GM23338 (cell line): ENCODE measurements at regions not wholly inside any gene's neighbourhood (a gene's known extent, or its start where the extent isn't known, plus 50 kb on each side); places are given as distances from the start of the nearest gene placed in this dataset.

Experiments
- ATAC-seq: fragments of 200-7000 bp; cut with Tn5 transposase; 3 replicates; pipeline ENCODE4 v1.9.1; 2020
- DNase-seq: peaks from one replicate; pipeline ENCODE4 v3.0.0-alpha.2; 2015; ENCODE audit warnings: low spot score
- H2AFZ ChIP-seq: fragments of 200-600 bp; sonication (generic); 2 replicates; pipeline ENCODE4 v1.8.0; 2016; ENCODE audit warnings: antibody characterized with exemption, mild to moderate bottlenecking, moderate library complexity
- H3F3A ChIP-seq: fragments of 200-600 bp; sonication (generic); replicated peaks from 2 replicates; pipeline ENCODE4 v1.8.0; 2017; ENCODE audit warnings: antibody characterized with exemption, mixed run types, low read depth
- H3K27ac ChIP-seq: fragments of 200-600 bp; sonication (generic); 2 replicates; pipeline ENCODE4 v1.6.1; 2016; ENCODE audit warnings: low read depth
- H3K27me3 ChIP-seq: fragments of 200-600 bp; sonication (generic); 2 replicates; pipeline ENCODE4 v1.8.0; 2016; ENCODE audit warnings: mild to moderate bottlenecking, mixed run types, moderate library complexity; ENCODE audit not compliant: insufficient read depth
- H3K36me3 ChIP-seq: fragments of 200-600 bp; sonication (generic); 2 replicates; pipeline ENCODE4 v1.8.0; 2016; ENCODE audit warnings: mild to moderate bottlenecking; ENCODE audit not compliant: insufficient read depth
- H3K4me1 ChIP-seq: fragments of 200-600 bp; sonication (generic); 2 replicates; pipeline ENCODE4 v1.8.0; 2016; ENCODE audit warnings: mild to moderate bottlenecking, moderate library complexity; ENCODE audit not compliant: insufficient read depth
- H3K4me2 ChIP-seq: fragments of 200-600 bp; sonication (generic); 2 replicates; pipeline ENCODE4 v1.7.1; 2017; ENCODE audit warnings: mixed run types
- H3K4me3 ChIP-seq: fragments of 200-600 bp; sonication (generic); 2 replicates; pipeline ENCODE4 v1.6.1; 2016; ENCODE audit warnings: mixed run types
- H3K79me2 ChIP-seq: fragments of 200-600 bp; sonication (generic); replicated peaks from 2 replicates; pipeline ENCODE4 v1.8.0; 2017; ENCODE audit warnings: mild to moderate bottlenecking; ENCODE audit not compliant: insufficient read depth
- H3K9me2 ChIP-seq: fragments of 200-600 bp; sonication (generic); 2 replicates; pipeline ENCODE4 v1.8.0; 2017; ENCODE audit not compliant: insufficient read depth
- H4K20me1 ChIP-seq: fragments of 200-600 bp; sonication (generic); replicated peaks from 2 replicates; pipeline ENCODE4 v1.8.0; 2017; ENCODE audit warnings: mild to moderate bottlenecking; ENCODE audit not compliant: insufficient read depth
- H3K27ac Mint-ChIP-seq: 2 replicates; pipeline ENCODE4 v1.8.0; 2020; ENCODE audit warnings: inconsistent platforms, mild to moderate bottlenecking, moderate library complexity, mixed read lengths
- H3K27me3 Mint-ChIP-seq: 3 replicates; pipeline ENCODE4 v1.8.0; 2022; ENCODE audit warnings: low read depth, mild to moderate bottlenecking, moderate library complexity, mixed read lengths, inconsistent platforms; ENCODE audit not compliant: insufficient read depth, poor library complexity
- H3K36me3 Mint-ChIP-seq: 3 replicates; pipeline ENCODE4 v1.8.0; 2021; ENCODE audit warnings: low read depth, mild to moderate bottlenecking, inconsistent platforms, moderate library complexity, mixed read lengths
- H3K4me1 Mint-ChIP-seq: 3 replicates; pipeline ENCODE4 v1.8.0; 2020; ENCODE audit warnings: mild to moderate bottlenecking, inconsistent platforms, mixed read lengths
- H3K4me3 Mint-ChIP-seq: 3 replicates; pipeline ENCODE4 v1.8.0; 2021; ENCODE audit warnings: moderate library complexity, mild to moderate bottlenecking, inconsistent platforms, mixed read lengths
- H3K9me3 Mint-ChIP-seq: 3 replicates; pipeline ENCODE4 v1.8.0; 2020; ENCODE audit warnings: moderate library complexity, mild to moderate bottlenecking, inconsistent platforms, mixed read lengths
- CREB1 ChIP-seq: fragments of 250-450 bp; sonication (Bioruptor Pico); IDR thresholded peaks from 2 replicates; pipeline ENCODE4 v1.5.0; 2020; ENCODE audit warnings: low read depth, mild to moderate bottlenecking, moderate library complexity
- EZH2phosphoT487 ChIP-seq: fragments of 200-600 bp; sonication (generic); IDR thresholded peaks from one replicate; pipeline ENCODE4 v1.8.1; 2018; ENCODE audit warnings: antibody characterized with exemption; ENCODE audit not compliant: unreplicated experiment
- NANOG ChIP-seq: IDR thresholded peaks from 2 replicates; pipeline ENCODE4 v1.6.1; 2016; ENCODE audit warnings: antibody characterized with exemption, borderline replicate concordance
- POLR2AphosphoS5 ChIP-seq: IDR thresholded peaks from 2 replicates; pipeline ENCODE4 v1.6.1; 2016; ENCODE audit warnings: antibody characterized with exemption, low read depth
- ZNF114 ChIP-seq: fragments of 250-450 bp; sonication (Bioruptor Pico); IDR thresholded peaks from 2 replicates; pipeline ENCODE4 v1.5.0; 2020; ENCODE audit warnings: mild to moderate bottlenecking, moderate library complexity
- TF ChIP-seq, protein P1 (sequence below): fragments of 250-450 bp; sonication (Bioruptor Pico); IDR thresholded peaks from 2 replicates; pipeline ENCODE4 v1.5.0; 2020; ENCODE audit warnings: mild to moderate bottlenecking, moderate library complexity
- TF ChIP-seq, protein P2 (sequence below): IDR thresholded peaks from 2 replicates; pipeline ENCODE4 v1.6.1; 2016; ENCODE audit warnings: antibody characterized with exemption
- TF ChIP-seq, protein P3 (sequence below), 2 experiments: fragments of 200-600 bp in 1 of 2; sonication (generic) in 1 of 2; conservative IDR thresholded peaks; 2 replicates each; pipeline versions ENCODE4 v1.5.1 to v1.6.1; 2016 to 2017; ENCODE audit warnings: antibody characterized with exemption in 2 of 2, low read depth in 2 of 2, mild to moderate bottlenecking in 2 of 2, moderate library complexity in 1 of 2

DNA sequence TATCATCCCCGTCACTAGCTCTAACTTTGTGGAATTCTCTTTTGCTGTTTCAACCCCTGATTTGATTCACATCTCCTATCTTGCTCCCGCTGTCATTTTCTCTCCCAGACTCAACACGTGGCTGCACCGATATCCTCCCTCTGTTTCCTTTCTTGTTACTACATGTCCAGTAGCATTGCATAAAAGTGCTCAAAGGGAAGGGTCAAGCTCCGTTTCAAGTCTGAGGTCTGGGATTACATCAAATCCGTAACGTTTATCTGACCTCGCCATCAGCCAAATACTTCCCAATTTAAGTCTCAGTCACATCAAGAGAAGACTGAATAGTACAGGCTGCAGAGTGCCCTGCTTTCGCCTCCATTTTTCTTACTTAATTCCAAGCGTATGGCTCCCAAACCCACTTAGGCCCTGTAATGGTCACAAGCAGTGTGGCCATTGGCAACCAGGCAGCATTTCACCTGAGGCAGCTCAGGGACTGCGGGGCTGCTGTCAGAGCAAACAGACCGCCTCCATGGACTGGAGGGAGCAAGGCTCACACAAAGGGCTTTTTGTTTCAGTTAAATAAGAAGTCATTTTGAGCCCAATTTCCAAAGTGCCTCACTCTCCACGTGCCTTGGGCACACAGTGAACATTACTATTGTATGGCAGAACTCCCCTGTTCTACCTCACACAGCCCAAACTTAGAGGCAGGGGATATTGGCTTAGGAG is 217.8 kb downstream of the BCL11A start (continued):
- TF ChIP-seq, protein P1, sequence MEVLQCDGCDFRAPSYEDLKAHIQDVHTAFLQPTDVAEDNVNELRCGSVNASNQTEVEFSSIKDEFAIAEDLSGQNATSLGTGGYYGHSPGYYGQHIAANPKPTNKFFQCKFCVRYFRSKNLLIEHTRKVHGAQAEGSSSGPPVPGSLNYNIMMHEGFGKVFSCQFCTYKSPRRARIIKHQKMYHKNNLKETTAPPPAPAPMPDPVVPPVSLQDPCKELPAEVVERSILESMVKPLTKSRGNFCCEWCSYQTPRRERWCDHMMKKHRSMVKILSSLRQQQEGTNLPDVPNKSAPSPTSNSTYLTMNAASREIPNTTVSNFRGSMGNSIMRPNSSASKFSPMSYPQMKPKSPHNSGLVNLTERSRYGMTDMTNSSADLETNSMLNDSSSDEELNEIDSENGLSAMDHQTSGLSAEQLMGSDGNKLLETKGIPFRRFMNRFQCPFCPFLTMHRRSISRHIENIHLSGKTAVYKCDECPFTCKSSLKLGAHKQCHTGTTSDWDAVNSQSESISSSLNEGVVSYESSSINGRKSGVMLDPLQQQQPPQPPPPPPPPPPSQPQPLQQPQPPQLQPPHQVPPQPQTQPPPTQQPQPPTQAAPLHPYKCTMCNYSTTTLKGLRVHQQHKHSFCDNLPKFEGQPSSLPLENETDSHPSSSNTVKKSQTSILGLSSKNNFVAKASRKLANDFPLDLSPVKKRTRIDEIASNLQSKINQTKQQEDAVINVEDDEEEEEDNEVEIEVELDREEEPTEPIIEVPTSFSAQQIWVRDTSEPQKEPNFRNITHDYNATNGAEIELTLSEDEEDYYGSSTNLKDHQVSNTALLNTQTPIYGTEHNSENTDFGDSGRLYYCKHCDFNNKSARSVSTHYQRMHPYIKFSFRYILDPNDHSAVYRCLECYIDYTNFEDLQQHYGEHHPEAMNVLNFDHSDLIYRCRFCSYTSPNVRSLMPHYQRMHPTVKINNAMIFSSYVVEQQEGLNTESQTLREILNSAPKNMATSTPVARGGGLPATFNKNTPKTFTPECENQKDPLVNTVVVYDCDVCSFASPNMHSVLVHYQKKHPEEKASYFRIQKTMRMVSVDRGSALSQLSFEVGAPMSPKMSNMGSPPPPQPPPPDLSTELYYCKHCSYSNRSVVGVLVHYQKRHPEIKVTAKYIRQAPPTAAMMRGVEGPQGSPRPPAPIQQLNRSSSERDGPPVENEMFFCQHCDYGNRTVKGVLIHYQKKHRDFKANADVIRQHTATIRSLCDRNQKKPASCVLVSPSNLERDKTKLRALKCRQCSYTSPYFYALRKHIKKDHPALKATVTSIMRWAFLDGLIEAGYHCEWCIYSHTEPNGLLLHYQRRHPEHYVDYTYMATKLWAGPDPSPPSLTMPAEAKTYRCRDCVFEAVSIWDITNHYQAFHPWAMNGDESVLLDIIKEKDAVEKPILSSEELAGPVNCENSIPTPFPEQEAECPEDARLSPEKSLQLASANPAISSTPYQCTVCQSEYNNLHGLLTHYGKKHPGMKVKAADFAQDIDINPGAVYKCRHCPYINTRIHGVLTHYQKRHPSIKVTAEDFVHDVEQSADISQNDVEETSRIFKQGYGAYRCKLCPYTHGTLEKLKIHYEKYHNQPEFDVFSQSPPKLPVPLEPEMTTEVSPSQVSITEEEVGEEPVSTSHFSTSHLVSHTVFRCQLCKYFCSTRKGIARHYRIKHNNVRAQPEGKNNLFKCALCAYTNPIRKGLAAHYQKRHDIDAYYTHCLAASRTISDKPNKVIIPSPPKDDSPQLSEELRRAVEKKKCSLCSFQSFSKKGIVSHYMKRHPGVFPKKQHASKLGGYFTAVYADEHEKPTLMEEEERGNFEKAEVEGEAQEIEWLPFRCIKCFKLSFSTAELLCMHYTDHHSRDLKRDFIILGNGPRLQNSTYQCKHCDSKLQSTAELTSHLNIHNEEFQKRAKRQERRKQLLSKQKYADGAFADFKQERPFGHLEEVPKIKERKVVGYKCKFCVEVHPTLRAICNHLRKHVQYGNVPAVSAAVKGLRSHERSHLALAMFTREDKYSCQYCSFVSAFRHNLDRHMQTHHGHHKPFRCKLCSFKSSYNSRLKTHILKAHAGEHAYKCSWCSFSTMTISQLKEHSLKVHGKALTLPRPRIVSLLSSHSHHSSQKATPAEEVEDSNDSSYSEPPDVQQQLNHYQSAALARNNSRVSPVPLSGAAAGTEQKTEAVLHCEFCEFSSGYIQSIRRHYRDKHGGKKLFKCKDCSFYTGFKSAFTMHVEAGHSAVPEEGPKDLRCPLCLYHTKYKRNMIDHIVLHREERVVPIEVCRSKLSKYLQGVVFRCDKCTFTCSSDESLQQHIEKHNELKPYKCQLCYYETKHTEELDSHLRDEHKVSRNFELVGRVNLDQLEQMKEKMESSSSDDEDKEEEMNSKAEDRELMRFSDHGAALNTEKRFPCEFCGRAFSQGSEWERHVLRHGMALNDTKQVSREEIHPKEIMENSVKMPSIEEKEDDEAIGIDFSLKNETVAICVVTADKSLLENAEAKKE (CRISPR knock-in tag) = no peak
- no peak for TF ChIP-seq CREB1 (CRISPR knock-in tag)

DNA sequence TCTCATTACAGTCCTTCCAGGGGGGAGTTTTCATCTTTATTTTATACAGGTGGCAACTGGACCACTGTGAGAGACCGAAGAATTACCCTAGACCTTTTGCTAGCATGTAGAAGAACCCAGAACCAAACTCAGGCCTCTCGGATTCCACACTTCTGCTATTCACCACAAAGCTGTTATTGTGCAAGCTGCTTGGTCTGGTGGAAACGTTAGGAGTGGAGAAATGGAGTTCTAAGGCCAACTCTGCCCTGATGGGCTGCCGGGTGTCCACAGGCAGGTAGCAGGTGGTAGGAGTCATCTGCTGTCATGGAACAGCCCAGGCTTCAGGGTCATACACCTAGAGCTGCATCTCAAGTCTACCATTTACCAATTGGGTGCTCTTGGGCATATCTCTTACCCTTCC is 218.8 kb downstream of the BCL11A start:
- Histone ChIP-seq H3K9me2 (no peaks in the 10 kb centered on the region), H3K4me3 (no peak overlapping the region), H3K27ac (no peak overlapping the region), H3K4me1 (0 out of 2 replicates have a peak, but pooled peaks cover 4% of the 10 kb centered on the region), H3K4me2 (no peak overlapping the region), H3K36me3 (no peaks in the 10 kb centered on the region), H3F3A (no peaks in the 10 kb centered on the region), H4K20me1 (no peaks in the 10 kb centered on the region), H2AFZ (no peak overlapping the region), H3K27me3 (no peaks in the 10 kb centered on the region), H3K79me2 (no peaks in the 10 kb centered on the region)
- Mint-ChIP-seq H3K27ac (no peak overlapping the region), H3K4me1 (peaks cover 8% of the 10 kb centered on the region; the same call in 1 of the 3 replicates), H3K27me3 (no peaks in the 10 kb centered on the region), H3K9me3 (no peaks in the 10 kb centered on the region), H3K4me3 (no peak overlapping the region), H3K36me3 (no peaks in the 10 kb centered on the region)
- no peak for TF ChIP-seq POLR2AphosphoS5
- TF ChIP-seq, protein P2, sequence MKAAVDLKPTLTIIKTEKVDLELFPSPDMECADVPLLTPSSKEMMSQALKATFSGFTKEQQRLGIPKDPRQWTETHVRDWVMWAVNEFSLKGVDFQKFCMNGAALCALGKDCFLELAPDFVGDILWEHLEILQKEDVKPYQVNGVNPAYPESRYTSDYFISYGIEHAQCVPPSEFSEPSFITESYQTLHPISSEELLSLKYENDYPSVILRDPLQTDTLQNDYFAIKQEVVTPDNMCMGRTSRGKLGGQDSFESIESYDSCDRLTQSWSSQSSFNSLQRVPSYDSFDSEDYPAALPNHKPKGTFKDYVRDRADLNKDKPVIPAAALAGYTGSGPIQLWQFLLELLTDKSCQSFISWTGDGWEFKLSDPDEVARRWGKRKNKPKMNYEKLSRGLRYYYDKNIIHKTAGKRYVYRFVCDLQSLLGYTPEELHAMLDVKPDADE = no peak
- TF ChIP-seq CREB1 (CRISPR knock-in tag) = no peak
- TF ChIP-seq, protein P3, sequence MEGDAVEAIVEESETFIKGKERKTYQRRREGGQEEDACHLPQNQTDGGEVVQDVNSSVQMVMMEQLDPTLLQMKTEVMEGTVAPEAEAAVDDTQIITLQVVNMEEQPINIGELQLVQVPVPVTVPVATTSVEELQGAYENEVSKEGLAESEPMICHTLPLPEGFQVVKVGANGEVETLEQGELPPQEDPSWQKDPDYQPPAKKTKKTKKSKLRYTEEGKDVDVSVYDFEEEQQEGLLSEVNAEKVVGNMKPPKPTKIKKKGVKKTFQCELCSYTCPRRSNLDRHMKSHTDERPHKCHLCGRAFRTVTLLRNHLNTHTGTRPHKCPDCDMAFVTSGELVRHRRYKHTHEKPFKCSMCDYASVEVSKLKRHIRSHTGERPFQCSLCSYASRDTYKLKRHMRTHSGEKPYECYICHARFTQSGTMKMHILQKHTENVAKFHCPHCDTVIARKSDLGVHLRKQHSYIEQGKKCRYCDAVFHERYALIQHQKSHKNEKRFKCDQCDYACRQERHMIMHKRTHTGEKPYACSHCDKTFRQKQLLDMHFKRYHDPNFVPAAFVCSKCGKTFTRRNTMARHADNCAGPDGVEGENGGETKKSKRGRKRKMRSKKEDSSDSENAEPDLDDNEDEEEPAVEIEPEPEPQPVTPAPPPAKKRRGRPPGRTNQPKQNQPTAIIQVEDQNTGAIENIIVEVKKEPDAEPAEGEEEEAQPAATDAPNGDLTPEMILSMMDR (conservative IDR thresholded peaks at IDR 0.05; ENCODE audit: low read depth in 2 of 2) = no peak
- TF ChIP-seq NANOG = no peak
- TF ChIP-seq ZNF114 = no peak
- no peak for TF ChIP-seq EZH2phosphoT487
- no peak for DNase-seq
- ATAC-seq = no peak
